GM19467 (cell line): ENCODE measurements at regions not wholly inside any gene's neighbourhood (a gene's known extent, or its start where the extent isn't known, plus 50 kb on each side); places are given as distances from the start of the nearest gene placed in this dataset.

Source experiments
- ATAC-seq: cut with Tn5 transposase; IDR thresholded peaks from one replicate; pipeline ENCODE4 v1.9.1; 2021; ENCODE audit warnings: mild to moderate bottlenecking, moderate library complexity; ENCODE audit not compliant: unreplicated experiment

DNA sequence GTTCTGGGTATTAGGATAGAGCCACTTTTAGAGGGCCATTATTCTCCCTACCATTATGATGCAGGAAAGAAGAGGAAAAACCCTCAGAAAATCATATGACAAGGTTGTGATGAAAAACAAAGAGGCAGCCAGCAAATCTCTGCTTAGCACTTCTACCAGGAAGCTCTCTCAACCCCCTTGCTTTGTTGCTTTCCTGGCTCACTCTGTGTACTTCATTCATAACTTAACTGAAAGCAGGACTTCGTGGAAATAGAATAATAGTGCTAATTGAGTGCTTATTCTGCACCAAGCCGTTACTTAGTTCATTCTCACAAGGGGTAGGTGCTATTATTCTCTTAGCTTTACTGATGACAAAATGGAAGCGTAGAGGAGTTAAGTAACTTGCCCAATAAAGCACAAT, 354.1 kb downstream of the HRH4 start:
- ATAC-seq: no peak

DNA sequence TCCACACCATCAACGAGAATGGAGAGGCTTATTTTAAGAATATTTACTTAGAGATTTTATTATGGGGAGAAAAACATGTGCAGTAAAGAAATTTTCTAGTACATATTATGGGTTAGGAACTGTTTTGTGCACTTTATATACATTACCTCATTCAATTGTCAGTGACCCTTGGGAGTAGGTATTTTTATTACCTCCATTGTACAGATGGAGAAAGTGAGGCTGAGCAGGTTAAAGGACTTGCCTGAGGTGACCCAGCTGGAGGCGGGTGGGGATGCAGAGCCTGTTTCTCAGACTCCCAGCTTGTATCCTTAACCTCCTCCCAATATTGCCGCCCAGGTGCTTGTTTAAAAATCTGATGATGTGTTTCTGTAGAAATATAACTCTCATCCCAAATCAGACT, 356.7 kb downstream of the HRH4 start:
- ATAC-seq: no peak

DNA sequence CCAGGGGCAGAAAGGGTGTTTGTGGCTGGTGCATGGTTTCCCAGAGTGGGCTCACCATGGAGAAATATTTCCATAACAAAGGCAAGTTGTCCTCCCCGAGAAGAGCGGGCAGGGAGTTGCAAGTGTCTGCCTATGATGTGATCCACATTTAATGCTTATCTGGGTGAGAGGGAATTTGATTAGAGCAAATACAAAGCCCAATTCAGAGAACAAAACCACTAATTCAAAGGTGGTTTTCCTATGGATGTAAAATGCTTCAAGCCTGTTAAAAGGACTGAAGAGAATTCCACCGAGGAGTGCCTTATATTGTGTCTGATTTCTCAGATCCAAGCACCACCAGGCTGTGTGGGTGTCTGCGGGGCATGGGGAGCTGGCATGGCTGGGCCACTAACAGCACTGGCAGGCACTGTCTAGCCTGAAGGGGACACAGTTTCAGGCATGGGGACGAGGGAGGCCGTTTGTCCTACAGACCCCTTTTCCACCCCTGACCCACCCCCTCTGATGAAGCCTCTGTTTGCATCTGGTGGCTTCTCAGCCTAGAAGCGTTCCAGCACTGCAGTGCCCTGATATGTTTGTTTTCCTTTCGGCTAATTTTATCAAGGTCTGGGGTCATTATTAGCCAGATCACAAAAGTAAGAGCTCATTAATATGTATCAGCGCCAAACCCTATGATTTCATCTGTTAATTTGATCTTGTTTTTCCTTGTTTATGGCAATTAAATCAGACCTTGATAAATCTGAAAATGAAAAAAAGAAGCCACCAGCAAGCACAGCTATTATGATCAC, 357.3 kb downstream of the HRH4 start:
- no peak for ATAC-seq

DNA sequence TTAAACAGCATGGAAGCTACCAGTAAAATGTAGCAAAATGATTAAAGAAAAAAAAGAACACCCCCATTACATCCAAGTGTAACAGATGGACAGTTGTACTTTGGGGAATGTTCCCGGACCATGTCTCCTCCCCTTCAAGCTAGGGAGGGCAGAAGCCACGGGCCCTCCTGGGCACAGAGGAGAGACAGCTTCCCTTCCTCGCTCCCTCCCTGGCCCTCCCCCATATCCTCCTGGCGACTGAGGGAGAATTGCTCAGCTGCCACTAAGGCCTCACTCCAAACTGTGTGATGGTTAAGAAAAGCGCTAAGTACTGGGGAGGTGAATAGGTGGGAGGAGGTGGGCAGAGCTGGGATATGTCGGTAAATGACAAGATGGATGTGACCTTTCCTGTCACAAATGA, 358.0 kb downstream of the HRH4 start:
- ATAC-seq: no peak

DNA sequence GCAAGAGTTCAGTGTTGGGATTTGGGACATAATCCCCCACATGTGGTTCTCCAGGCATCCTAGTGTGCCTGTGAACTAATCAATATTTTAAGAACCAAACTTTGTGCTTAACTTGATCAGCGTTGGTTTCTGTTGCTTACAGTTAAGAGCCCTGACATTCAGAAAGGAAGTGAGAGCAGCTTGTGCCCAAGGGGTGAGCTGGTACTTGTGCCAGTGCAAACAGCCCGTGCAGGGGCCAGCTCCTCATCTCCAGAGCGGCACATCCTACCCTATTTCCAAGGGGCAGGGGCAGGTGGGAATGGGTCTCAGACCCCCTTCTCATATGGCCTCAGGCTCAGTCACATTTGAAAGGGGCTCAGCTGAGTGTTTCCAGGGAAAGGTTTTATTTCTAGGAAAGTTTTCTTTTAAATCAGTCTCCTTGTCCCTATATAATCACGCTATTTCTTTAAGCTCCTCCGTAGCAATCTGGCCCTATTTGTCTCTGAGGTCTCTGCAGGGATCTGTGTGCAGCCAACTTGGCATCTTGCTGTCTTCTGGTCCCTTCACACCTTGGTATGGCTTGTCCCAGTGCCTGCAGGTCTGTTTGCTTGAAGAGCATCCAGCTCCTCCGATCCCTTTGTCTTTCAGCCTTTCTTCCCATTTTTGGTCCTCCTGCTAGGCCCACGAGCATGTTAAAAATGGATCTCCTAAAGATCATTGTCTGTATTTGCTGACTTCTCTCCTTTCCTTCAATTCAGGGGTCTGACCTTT, 358.9 kb downstream of the HRH4 start:
- ATAC-seq: no peak

DNA sequence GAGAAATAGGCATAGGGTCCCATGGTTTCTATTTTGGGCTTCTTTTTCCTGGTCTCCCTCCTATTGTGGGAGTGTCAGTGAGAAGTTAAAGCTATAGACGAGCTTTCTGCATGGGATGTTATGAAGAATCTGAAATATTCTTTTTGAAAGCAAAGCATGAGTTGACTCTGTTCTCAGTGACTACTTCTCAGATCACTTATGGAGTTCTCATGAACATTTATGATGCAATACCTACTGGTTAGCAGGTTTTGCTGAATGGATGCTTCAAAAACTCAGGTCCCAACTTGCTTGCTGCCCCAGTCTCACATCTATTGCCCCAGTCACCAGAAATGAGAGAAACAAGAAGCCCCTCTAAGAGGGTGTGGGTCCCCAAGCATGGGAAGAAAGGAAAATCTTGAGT, 365.0 kb downstream of the HRH4 start:
- ATAC-seq: no peak

DNA sequence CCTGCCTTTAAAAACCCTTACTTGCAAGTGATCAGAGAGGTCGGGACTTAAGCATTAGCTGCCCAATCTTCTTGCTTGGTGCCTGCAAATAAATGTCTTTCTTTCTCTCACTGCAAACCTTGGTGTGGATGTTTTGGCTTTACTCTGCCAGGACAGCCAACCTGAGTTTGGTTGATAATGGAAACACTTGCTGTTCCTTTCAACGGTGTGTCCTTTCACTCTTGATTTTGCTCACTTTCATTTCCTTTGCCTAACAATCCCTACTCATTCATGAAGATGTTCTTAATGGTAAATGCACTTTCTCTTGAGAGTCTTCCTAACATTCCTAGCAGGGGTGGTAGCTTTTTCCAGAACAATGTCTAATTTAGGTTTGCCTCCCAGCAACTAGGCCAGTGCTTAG, 366.2 kb downstream of the HRH4 start:
- ATAC-seq: no peak

DNA sequence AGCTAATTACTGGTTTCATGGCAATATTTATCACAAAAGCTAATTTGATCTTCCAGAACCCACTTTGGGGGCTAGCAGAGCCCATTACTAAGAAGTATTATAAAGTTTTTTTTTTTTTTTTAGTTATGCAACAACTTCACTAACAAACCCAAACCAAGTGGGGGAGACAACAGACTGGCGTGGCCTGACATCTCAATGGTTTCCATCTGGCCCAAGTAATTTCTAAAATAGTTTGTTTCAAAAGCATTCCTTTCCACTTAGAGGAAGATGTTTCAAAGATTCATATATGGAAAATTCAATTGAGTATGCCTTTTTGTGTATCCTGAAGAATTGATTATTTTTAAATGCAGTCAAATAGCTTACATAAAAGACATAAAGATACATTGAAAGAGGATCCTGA, 367.1 kb downstream of the HRH4 start:
- no peak for ATAC-seq

DNA sequence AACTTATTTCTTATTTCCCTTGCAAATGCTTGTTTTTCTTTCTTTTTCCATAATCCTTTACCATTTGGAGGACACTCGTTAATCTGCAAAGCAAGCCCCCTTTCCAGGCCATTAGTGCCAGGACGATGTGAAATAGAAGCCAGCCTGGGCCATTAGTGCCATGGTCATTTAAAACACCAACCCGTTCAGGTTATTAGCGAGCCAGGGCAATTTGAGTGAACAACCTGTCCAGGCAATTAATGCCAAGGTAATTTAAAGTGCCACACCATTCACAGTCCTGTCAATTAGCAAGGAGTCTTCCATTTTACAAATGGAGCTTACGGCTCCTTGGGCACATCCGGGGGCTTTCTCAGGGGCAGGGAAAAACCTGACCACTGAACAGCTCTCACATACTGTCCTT, 370.6 kb downstream of the HRH4 start:
- no peak for ATAC-seq

DNA sequence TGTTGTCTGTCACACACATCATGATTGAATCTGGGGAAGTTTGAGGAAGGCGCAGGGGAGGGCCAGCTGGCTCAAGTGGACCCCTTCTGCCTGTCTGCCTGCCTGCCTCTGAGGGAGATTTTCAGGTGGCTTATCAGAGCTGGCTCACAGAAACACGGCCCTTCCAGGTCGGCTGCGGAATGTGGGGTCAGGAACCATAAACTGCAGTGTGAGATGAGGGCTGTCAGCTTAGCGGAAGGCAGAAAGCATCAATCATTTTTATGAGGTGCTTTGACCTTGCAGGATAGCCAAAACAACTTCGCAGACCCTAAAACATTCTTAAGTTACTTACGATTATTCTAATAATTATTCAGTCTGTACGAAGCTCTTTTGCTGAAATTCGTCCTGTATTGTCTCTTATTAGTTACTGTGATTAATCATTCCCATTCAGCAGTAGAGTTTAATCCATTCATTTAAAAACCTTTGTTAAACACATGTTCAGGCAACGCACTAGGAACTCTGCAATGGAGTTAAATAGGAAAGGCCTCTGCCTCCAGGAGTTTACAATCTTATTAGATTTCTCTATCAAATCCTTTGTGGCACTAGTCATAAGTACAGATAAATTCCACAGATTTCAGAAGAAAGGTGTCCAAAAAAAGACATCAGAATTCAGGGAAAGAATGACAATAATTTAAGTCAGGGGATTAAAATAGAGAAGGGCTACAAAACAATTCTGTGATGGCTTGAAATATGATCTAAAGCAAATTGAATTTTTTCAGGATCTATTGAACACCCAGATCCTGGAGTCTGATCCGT, 371.6 kb downstream of the HRH4 start:
- no peak for ATAC-seq

DNA sequence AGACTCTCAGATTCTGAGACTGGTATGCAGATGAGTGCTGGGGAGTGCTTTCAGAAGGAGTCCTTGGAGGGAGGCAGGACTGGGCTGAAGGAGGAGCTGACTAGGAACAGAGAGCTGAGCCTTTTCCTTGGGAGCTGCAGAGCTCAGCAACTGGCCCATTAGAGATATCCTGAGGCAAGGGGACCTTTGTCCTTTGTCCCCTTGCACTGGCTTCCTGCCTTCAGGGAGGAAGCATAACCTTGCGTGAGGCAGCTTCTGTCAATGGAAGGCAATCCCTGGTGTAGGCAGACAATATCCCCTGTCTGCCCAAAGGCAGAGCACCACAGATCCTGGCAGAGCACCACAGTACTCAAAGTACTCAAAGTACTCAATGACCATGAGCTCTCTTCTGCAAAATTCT, 375.3 kb downstream of the HRH4 start:
- ATAC-seq: no peak

DNA sequence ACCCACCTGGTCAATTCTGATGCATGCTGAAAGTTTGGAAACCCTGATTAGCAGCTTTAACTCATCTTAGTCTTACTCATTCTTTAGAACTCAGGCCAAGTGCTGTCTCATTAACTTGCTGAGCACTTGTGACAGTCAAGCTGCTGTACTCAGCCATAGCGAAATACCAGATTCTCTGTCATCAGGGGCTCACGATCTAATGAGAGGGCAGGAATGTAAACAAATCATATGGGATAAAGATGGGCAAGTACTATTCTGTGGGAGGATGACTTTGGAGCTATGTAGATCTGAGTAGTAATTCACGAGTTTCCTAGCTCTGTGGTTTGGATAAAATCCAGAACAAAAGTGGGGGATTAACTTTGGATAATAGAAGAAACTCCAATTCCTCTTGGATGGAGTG, 376.6 kb downstream of the HRH4 start:
- no peak for ATAC-seq

DNA sequence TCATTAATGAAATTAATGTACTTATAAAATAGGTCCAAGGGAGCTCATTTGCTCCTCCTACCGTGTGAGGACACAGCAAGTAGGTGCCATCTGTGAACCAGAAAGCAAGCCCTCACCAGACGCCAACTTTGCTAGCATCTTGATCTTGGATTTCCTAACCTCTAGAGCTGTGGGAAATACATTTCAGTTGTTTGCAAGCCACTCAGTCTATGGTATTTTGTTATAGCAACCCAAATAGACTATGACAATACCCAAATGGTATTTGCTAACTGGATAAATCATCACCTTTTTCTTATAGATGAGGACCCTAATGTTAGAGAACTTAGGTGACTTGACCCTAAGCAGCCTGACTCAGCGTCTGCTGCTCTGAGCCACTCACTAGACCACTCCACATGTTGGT, 379.6 kb downstream of the HRH4 start:
- no peak for ATAC-seq

DNA sequence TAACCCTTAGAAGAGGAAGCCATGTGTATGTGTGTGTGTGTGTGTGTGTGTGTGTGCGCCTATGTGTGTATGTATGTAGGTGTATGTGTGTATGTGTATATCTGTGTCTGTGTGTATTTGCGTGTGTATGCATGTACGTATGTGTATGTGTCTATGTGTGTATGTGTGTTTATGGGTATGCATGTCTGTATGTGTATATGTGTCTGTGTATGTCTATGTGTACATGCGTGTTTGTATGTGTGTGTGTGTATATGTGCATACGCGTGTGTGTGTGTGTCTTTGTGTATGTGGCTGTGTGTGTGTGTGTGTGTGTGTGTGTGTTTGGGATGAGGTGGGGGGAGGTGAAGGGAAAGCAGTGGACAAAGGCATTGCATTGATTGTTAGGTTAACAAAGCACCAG, 380.2 kb downstream of the HRH4 start:
- no peak for ATAC-seq

DNA sequence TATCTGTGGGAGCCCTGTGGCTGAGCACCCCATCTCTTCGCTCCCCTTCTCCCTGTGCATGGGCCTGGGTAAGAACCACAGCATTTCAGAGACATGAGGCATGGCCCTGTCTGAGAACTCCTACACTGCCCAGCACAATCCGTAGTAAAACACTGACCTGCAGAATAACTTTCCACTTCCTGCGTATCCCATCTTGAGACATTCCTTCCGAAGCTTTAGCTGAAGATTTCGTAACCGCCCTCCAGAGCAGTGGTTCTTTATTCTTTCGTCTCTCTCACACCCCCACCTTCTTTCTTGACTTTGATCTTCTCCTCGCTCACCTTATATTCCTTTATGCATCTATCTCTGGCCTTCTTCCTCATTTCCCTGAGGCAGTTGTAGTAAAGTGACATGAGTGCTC, 381.1 kb downstream of the HRH4 start:
- ATAC-seq: no peak

DNA sequence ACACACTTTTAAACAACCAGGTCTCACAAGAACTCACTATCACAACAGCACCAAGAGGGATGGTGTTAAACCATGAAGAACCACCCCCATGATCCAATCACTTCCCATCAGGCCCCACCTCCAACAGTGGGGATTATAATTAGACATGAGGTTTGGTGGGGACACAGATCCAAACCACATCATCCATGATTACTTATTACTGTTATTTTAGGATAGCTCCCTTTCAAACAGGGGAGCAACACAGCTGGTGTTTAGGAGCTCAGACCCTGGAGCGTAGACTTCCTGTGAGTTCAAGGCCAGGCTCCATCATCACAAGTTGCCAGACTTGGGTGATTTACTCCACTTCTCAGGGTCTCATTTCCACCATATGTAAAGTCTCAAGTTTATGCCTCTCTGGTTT, 382.7 kb downstream of the HRH4 start:
- no peak for ATAC-seq

DNA sequence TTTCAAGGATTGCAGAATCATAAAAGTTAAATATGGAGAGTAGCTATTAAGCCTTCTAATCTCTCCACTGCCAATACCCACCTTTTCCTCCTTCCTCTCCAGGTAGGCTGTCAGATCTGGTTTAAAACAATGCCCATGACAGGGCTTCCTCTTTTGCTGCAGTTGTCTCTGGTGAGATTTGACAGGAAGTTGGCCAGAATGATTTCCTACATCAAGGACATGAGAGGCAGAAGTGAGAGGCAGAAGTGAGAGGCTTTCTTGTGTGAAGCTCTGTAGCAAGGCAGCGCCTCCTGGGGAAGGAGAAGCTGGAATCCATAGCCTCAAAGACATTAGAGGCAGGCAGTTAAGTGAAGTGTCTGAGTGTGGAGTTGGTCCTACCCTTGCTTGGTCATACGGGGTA, 385.7 kb downstream of the HRH4 start:
- no peak for ATAC-seq

DNA sequence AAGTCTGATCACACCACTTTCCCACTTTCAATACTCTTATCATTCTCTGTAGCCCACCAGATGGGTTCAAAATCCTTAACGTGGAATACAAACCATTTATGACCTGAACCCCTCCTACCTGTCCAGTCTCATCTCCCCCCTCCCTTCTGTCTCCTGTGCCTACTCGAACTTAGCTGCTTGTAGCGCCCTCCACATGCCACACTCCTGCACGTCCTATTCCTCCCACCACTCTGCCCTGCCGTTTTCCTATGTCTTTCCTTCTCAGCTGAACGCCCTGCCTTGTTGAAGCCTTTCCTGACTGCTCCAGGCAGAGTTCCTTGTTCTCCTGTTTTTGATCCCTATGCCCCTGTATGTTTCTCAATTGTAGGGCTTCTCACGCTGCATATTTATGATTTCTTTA, 390.1 kb downstream of the HRH4 start:
- no peak for ATAC-seq

DNA sequence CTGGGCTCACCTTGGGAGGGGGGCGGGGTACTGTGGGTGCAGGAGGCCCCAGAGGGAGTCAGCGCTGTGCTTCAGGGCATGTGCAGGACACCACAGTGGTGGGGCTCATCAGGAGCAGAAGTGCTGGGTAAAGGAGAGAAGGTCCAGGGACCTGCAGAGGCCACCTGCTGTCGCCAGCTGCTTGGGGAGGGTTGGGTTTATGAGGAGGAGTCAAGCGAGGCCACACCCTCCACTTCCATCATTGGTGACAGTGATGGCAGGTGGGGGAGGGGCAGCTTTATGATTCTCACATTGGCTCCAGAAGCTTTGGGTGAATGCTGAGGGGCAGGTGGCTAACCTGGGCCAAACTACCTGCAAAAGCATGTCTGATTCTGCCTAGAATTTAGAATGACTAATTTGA, 392.6 kb downstream of the HRH4 start:
- no peak for ATAC-seq

DNA sequence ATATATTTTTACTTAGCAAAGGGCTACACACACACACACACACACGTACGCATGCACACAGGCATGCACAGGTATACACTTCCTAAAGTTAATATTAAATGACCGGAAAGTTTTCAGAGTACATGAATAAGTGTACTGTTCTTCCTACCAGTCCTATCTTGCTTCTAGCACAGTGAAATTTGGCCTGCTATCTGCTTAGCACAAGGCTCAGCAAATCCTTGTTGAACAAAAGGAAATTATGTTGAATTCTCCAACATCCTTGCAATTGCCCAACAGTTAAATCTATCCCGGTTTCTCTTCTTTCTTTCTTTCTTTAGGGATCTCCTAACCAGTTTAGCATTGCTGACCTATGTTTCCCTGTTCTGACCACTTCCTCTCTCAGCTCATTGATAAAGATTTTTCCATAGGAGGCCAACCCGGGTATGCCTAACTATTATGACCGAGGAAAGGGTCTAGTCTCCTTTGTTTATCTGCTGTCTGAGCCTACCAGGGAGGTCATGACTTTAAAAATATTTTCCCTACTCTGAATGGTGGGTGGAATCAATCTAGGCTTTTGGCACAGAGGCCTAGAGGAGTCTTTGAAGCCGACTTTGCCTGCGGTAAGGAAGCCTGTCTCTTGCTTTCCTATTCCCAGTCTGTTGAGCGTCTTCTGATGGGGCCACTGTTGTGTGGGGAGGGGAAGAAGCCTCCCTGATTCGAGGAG, 400.7 kb downstream of the HRH4 start:
- no peak for ATAC-seq

DNA sequence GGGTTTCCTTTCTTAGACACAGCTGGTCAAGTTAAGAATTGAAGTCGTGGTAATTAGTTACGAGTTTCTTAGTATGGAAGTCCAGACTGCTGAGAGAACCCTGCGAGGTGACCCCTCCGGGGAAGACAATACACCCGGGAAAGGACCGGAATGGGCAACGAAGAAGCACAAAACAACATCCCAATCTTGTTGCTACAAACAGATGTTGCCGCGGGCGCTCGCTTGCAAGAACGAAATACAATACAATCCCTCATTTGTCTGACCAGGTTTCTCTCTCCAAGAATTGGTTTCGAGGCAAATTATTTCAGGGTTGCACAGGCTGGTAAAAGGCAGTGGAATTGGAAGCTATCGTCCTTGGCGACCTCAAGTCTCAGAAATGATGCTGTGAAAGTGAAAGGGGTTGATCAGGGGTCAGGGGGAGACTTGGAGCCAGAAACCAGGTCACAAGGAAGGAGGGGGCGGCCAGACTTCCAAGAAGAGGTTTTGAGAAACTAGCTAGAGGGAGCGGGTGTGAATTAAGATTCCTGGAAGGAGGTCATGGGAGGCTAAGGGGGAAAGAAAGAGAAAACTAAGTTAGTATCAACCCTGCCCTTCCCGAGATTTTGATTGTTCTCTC, 401.9 kb downstream of the HRH4 start:
- ATAC-seq: no peak
